ENCODE measurements at regions not wholly inside any gene's neighbourhood (a gene's known extent, or its start where the extent isn't known, plus 50 kb on each side); places are given as distances from the start of the nearest gene placed in this dataset.
"Not testable (repeated sequence)": the region's sequence is repeated elsewhere in the genome, so short reads cannot be mapped to it uniquely, and the experiment has no call there.

- DNase-seq (ENCODE audit: low read depth), result peak; percentile 8
- no peak overlapping the region for H3K4me3 ChIP-seq (ENCODE audit: low read depth, low read length)
- no peak for TF ChIP-seq CTCF (IDR thresholded peaks at IDR 0.05; ENCODE audit: low read depth, low read length)
- no peak for TF ChIP-seq MAX (IDR thresholded peaks at IDR 0.05; ENCODE audit: low read depth, low read length)
- no peak for TF ChIP-seq POLR2A (IDR thresholded peaks at IDR 0.05; ENCODE audit: extremely low read depth, insufficient read length)
- no peak for TF ChIP-seq MYC (IDR thresholded peaks at IDR 0.05; ENCODE audit: low read depth, low read length)
These were observed 85.3 kb upstream of the RET start for GRCh38 chr10:42991442-42992098.

- no peak overlapping the region for H3K4me3 ChIP-seq (ENCODE audit: low read depth, low read length)
- no peak for TF ChIP-seq POLR2A (IDR thresholded peaks at IDR 0.05; ENCODE audit: extremely low read depth, insufficient read length)
- no peak for TF ChIP-seq MAX (IDR thresholded peaks at IDR 0.05; ENCODE audit: low read depth, low read length)
- TF ChIP-seq MYC (IDR thresholded peaks at IDR 0.05; ENCODE audit: low read depth, low read length), result no peak
- TF ChIP-seq CTCF (IDR thresholded peaks at IDR 0.05; ENCODE audit: low read depth, low read length), result no peak
- DNase-seq (ENCODE audit: low read depth), result no peak
These were observed 84.5 kb upstream of the RET start for GRCh38 chr10:42992156-42992956.

GRCh38 chr10:42992957-42993390, 83.9 kb upstream of the RET start:
- no peak for DNase-seq (ENCODE audit: low read depth)
- TF ChIP-seq CTCF (IDR thresholded peaks at IDR 0.05; ENCODE audit: low read depth, low read length), result no peak
- H3K4me3 ChIP-seq (ENCODE audit: low read depth, low read length), result no peak overlapping the region

GRCh38 chr10:42994909-42995308, 82.0 kb upstream of the RET start:
- DNase-seq (ENCODE audit: low read depth); H3K4me3 ChIP-seq (ENCODE audit: low read depth, low read length): not testable (repeated sequence)

- H3K4me3 ChIP-seq (ENCODE audit: low read depth, low read length), result no peak overlapping the region
- TF ChIP-seq CTCF (IDR thresholded peaks at IDR 0.05; ENCODE audit: low read depth, low read length) (no peak), MYC (IDR thresholded peaks at IDR 0.05; ENCODE audit: low read depth, low read length) (no peak), POLR2A (IDR thresholded peaks at IDR 0.05; ENCODE audit: extremely low read depth, insufficient read length) (no peak), MAX (IDR thresholded peaks at IDR 0.05; ENCODE audit: low read depth, low read length) (no peak)
- no peak for DNase-seq (ENCODE audit: low read depth)
These were observed 81.3 kb upstream of the RET start for GRCh38 chr10:42995537-42995936.

- no peak for DNase-seq (ENCODE audit: low read depth)
- no peak for TF ChIP-seq MYC (IDR thresholded peaks at IDR 0.05; ENCODE audit: low read depth, low read length)
- no peak for TF ChIP-seq CTCF (IDR thresholded peaks at IDR 0.05; ENCODE audit: low read depth, low read length)
- no peak for TF ChIP-seq MAX (IDR thresholded peaks at IDR 0.05; ENCODE audit: low read depth, low read length)
- no peak for TF ChIP-seq POLR2A (IDR thresholded peaks at IDR 0.05; ENCODE audit: extremely low read depth, insufficient read length)
- no peak overlapping the region for H3K4me3 ChIP-seq (ENCODE audit: low read depth, low read length)
These were observed 80.3 kb upstream of the RET start for GRCh38 chr10:42996588-42996987.
